Stimulated activated CD4-positive, alpha-beta T cell treated with anti-CD3 and anti-CD28 coated beads, TNF-alpha, amount 100 ng/mL, for 48 hours (primary cell): ENCODE measurements at regions not wholly inside any gene's neighbourhood (a gene's known extent, or its start where the extent isn't known, plus 50 kb on each side); places are given as distances from the start of the nearest gene placed in this dataset.

ENCODE experiments used
- DNase-seq, 3 donors: peaks; one replicate each; pipeline ENCODE4 v3.0.0-alpha.2; 2020; ENCODE audit warnings: low read depth in 3 of 3

DNA sequence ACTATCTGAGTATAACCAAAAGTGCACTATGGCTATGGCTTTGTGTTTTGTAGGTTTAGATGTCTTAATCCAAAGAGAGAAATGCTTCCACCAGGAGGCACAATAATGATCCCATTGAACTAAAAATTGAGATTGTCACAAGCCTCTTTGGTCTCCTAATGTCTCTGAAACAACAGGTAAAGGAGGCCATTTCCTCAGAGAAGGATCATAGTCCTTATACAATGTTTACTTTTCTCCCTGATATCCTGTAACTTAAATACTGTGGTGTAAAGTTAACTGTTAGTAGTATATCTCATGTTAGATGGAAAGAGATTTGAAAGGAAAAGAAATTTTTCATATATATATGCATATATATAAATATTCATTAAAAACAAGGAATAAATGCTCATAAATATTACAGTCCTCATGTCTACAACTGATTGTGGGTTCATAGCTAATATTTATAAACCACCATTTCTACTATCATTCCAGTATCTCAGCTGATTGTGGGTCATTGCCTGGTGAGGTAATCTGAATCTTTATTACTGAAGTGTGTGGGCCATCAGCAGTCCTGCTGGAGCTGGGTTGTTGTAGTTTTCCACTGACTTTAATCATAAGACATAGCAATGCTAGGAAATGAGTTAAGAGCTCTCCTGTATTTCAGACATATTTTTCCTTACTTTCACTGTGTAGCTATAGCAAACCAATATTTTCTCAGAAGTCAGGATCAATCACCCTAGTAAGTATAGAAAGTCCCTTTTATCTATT, 1230.4 kb downstream of the PCDH18 start:
- DNase-seq: no peak

DNA sequence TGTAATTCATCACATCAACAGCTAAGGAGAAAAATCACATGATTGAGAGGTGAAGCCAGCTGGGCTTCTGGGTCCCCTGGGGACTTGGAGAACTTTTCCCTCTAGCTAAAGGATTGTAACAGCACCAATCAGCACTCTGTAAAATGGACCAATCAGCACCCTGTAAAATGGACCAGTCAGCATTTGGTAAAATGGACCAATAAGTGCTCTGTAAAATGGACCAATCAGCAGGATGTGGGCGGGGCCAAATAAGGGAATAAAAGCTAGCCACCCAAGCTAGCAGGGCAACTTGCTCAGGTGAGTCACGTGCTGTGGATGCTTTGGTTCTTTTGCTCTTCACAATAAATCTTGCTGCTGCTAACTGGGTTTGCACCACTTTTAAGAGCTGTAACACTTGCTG, 1248.3 kb downstream of the PCDH18 start:
- DNase-seq: no peak

GRCh38 chr4:136281889-136282288, 1250.4 kb downstream of the PCDH18 start:
- DNase-seq: no peak

- DNase-seq: no peak
Observed at GRCh38 chr4:136281307-136281706, 1251.0 kb downstream of the PCDH18 start.

GRCh38 chr4:136277741-136278140, 1254.6 kb downstream of the PCDH18 start:
- DNase-seq: no peak

DNA sequence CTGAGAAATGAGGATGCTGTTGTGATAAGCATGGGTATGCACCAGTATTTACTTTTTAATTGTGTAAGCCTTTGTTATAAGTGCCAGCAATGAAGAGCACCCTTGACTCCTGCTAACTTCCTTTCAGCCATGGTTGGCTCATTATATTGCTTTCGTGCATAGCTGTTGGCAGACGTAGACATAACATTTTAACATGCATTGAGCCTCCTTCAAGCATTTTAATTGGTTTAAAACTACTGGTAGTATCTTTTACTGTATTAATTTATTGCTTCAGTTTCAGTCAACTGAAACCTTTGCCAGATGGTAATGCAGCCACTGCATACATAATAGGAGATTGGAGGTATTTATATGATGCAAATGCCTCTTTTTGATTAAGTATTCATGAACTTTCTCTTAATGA, 1285.4 kb downstream of the PCDH18 start:
- no peak for DNase-seq

- no peak for DNase-seq
Observed at GRCh38 chr4:136241221-136241986, 1290.9 kb downstream of the PCDH18 start.

DNA sequence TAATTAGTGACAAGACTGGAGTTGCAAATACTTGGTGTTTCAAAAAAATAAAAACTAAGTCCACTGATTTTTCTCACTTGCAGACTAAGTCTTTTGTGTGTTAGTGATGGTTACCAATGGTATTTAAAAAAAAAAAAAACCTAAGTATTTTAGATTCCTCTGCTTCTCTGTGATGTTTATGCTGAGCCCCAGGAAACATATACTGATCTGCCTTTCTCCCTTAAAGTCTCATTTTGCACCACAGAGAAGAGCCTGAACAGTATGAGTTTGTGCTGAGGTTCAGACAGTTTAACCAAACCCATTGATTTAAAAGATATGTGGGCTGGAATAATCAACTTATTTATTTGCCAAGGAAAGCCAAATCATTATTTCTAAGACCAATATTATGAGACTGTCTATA, 1305.0 kb downstream of the PCDH18 start:
- no peak for DNase-seq

DNA sequence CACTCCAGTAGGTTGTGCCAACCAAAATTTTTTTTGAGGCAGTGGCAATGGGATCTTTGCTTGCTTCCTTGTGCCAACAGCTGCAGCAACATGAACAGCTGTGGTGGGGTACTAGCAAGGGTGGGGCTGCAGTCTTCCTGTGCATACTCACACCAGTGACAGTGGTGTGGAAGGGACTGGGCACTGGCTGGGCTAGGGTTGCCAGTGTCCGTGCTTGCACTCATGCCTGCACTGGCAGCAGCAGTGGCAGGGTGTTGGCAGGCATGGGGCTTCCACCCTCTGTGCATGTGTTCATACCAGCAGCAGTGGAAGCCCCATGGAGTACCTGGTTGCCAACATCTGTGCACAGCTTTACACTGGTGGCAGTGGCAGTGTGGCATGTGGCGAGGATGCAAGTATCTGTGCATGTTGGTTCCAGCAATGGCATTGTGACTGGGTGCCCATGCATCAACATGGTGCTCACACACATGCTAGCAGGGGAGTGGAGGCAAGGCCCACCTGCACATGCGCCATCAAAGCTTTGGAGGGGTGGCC, 1312.6 kb downstream of the PCDH18 start:
- DNase-seq: no peak

GRCh38 chr4:136203199-136203598, 1329.1 kb downstream of the PCDH18 start:
- no peak for DNase-seq

- DNase-seq: no peak
Observed at GRCh38 chr4:136198358-136198757, 1333.9 kb downstream of the PCDH18 start.

DNA sequence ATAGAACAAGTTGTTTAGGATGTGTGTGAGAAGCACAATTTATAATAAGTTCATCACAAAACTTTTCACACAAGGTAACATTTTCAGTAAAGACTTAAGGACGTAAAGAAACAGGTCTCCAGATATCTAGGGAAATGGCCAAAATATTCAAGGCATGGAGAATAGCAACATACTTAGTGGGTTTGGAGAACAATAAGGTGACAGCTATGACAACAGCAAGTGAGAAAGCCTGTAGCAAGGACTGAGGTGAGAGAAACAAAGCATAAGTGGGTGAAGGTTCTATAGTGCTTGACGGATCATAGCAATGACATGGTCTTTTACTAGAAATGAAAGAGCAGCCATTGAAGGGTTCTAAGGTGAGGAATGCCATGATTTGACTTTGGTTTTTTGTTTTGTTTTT, 1337.3 kb downstream of the PCDH18 start:
- no peak for DNase-seq

DNA sequence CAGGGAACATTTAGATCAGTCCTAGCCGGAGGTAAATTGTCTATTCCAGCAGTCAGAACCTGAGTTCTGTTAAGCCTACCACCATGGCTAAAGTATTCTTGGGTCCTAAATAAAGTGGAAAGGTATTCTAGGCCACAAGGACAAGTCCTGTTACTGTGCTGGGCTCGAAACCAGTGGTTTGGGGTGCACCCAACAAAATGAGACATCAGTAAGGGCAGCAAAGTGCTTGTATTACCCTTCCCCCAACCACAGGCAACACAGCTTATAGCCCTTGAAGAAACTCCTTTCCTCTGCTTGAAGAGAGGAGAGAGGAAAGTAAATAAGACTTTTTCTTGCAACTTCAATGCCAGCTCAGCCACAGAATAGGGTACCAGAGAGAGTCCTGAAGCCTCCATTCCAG, 1345.6 kb downstream of the PCDH18 start:
- DNase-seq: no peak

GRCh38 chr4:136183513-136183912, 1348.8 kb downstream of the PCDH18 start:
- DNase-seq: no peak

DNA sequence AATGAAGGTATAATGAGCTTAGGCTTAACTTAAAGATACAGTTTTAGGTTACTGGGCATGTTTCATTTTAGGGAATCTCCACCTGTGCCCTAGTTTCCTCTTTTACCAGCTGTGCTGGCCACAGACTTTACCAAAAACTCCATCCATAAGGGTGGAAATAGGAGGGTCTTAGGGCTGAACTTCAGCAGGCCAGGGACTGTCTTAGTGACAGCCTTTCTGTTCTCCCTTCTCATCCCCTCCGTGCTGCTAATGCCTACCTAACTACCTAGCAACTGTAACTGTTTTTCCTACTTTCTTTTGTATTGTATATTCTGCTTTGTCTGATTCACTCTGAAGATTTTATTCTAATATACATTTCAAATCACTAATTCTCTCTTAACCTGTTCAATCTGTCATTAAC, 1375.3 kb downstream of the PCDH18 start:
- DNase-seq: no peak

- DNase-seq: no peak
Observed at GRCh38 chr4:136150046-136150445, 1382.2 kb downstream of the PCDH18 start.

DNA sequence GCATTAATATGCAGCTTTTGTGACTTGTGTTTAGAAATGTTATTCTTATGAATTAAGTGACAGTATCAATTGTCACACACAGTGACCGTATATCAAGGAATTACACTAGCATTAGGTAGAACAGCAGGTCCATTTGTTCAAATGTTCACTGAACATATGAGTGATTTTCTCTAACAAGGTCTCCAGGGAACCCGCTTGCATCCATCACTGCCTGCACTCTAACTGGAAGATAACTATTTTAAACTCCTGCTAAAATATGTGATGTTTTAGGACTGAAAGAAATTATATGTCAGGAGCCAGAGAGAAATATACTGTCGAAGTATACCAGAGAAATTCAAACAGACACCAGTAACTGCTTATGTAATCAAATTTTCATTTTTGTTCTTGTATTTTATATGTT, 1395.7 kb downstream of the PCDH18 start:
- no peak for DNase-seq

GRCh38 chr4:136124251-136124745, 1408.0 kb downstream of the PCDH18 start:
- DNase-seq: no peak

DNA sequence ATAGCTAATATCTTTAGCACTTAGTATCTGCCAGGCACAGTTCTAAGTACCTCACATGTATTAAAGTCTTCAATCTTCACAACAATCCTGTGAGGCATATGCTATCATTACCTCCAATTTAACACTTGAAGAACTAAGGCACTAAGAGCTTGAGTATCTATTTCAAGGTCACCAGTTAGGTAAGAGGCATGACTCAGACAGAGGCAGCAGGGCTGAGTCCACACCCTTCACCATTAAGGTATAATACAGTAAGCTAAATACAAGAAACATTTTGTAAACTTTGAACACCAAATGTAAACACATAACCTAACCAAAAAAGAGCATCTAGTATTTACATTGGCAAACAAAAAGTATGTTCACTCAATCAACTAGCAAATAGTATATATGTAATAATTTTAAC, 1410.9 kb downstream of the PCDH18 start:
- DNase-seq: no peak

DNA sequence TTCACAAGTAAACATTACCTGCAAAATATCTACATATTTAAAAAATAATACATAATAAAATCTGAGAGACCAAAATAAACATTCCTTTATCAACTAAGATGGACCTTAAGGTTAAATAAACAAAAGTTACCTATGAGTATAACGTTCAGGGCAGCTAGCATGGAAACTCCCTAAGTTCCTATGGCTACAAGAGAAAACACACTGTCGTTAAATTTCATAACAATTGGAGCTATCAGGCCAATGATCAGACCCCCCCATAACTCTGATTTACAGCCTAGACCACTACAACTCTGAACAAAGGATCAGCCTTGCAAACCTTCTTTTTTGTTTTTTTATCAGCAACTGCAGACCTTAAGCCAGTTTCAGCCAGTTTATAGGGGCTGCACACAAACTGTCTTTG, 1418.4 kb downstream of the PCDH18 start:
- no peak for DNase-seq

DNA sequence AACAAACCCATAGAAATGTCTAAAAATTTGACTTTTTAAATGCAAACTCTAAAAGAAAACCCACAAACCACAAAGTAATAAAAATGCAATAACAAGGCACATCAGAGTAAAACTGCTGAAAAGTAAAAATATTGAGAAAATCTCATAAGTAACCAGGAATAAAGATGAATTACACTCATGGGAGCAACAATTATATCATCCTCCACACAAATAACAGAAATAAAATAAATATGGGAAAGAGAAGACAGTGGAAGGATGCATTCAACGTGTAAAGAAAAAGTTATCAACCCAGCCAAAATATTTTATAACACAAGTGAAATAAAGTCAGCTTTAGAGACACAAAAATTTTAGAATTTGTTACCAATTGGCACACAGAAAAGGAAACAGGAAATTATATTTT, 1420.2 kb downstream of the PCDH18 start:
- no peak for DNase-seq

GRCh38 chr4:136106753-136107152, 1425.5 kb downstream of the PCDH18 start:
- no peak for DNase-seq

- DNase-seq: no peak
Observed at GRCh38 chr4:136103616-136104015, 1428.7 kb downstream of the PCDH18 start.
